Cardiac fibroblast (primary cell): ENCODE measurements at regions not wholly inside any gene's neighbourhood (a gene's known extent, or its start where the extent isn't known, plus 50 kb on each side); places are given as distances from the start of the nearest gene placed in this dataset.

Experiments used
- DNase-seq, 2 donors: peaks; one replicate each; pipeline versions ENCODE4 v3.0.0 to v3.0.0-alpha.2; 2010; ENCODE audit warnings: low read depth in 2 of 2
- H3K4me3 ChIP-seq, 2 donors: replicated peaks in 1 of 2; 1 replicate in 1 of 2; 2 replicates in 1 of 2; pipeline ENCODE4 v1.5.1; 2011; ENCODE audit warnings: low read depth in 2 of 2, low read length in 2 of 2, mild to moderate bottlenecking in 2 of 2, moderate library complexity in 1 of 2
- TF ChIP-seq, protein P1 (sequence below): IDR thresholded peaks from one replicate; pipeline ENCODE4 v1.5.1; 2011; ENCODE audit warnings: low read depth, mild to moderate bottlenecking, low read length, inconsistent platforms

DNA sequence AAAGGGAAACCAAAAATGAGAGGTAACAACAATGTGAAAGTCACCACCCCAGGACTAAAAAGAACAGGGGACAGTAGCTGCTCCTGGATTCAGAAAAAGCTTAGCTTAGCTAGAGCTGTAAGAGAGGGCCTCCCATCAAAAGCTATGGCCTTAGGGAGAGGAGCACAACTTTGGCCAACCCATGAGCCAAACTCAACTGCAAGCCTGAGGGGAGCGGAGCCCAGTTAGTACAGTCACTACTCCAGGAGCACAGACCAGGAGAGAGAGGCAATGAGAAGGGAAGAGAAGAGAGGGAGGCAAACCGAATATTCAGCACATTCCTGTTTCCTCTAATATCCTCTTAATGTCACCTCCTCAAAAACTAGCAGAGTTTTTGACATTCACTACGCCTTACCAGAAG, 917.1 kb upstream of the INTU start:
- DNase-seq: no peak
- H3K4me3 ChIP-seq: no peak overlapping the region
- TF ChIP-seq, protein P1, sequence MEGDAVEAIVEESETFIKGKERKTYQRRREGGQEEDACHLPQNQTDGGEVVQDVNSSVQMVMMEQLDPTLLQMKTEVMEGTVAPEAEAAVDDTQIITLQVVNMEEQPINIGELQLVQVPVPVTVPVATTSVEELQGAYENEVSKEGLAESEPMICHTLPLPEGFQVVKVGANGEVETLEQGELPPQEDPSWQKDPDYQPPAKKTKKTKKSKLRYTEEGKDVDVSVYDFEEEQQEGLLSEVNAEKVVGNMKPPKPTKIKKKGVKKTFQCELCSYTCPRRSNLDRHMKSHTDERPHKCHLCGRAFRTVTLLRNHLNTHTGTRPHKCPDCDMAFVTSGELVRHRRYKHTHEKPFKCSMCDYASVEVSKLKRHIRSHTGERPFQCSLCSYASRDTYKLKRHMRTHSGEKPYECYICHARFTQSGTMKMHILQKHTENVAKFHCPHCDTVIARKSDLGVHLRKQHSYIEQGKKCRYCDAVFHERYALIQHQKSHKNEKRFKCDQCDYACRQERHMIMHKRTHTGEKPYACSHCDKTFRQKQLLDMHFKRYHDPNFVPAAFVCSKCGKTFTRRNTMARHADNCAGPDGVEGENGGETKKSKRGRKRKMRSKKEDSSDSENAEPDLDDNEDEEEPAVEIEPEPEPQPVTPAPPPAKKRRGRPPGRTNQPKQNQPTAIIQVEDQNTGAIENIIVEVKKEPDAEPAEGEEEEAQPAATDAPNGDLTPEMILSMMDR: no peak

DNA sequence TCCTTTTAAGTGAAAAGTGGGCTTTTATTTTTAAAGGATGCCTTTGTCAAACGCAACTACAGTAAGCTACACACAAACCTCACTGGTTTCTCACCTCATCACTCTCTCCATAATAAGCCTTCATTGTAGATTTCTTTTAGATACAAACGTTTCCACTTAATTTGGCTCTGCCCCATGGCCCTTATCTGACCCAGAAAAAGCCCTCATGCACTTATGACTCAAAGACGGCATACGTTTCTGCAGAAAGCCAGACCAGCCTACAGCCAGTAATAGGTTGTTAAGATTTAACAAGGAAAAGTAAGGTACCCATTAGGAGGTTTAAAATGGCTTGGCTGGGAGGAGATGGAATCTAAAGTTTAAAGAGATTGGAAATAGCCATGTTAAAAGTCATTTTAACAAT, 914.6 kb upstream of the INTU start:
- TF ChIP-seq, protein P1: no peak
- no peak overlapping the region for H3K4me3 ChIP-seq
- peak; percentile 11 to 17 for DNase-seq

DNA sequence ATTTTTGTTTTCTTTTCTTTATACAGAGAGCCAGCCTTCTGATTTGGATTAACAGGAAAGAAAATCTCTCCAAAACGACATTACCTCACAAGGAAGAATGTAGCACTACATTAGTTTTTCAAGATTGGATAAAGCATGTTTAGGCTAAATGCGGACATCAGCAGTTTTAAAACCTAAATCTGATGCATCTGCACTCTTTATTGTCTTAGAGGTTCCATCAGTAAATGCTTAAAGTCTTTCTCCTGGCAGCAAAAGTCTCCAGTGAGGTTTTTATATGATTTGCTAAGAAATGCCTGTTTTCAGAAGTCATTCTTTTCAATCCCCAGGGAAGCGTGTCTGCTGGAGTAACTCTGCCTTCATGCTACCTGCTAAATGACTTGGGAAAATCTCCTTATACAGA, 912.9 kb upstream of the INTU start:
- TF ChIP-seq, protein P1: no peak
- DNase-seq: no peak
- no peak overlapping the region for H3K4me3 ChIP-seq

DNA sequence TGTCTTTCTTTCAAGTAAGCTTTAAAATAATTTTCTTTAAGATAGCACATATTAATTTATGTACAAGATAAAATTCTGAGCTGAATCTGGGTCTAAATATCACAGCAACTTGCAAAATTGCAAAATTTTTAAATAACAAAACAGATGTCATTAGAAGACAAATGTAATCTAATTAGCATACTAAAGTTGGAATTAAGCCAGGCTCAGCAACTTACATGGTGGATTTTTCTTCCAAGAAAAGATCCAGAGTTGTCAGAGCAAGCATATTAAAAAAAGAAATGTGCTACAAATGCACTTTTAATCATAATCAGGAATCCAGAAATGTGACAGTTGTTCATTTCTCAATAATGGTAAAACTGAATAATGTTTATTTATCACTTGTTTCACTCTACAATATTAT, 906.9 kb upstream of the INTU start:
- TF ChIP-seq, protein P1: no peak
- no peak for DNase-seq
- no peak overlapping the region for H3K4me3 ChIP-seq

DNA sequence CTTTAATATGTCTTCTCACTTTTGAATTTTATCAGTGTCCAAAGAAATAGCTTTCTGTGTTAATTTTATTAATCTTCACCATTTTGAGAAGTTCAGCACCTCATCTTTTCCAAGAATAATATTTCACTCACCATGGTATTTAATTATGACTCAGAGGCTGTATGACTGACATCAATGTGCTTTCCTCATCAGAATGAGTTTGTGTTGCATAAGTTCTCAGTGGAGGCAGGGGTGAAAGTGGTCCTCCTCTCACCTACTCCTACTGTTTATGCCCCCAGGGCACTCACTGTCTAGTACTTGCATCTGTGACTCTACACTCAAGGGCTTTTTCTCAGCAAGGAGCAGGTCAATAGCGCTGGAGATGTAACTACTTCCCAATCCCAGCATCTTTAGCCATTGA, 905.3 kb upstream of the INTU start:
- DNase-seq: peak; percentile 26 to 37
- TF ChIP-seq, protein P1: no peak
- H3K4me3 ChIP-seq: no peak overlapping the region

DNA sequence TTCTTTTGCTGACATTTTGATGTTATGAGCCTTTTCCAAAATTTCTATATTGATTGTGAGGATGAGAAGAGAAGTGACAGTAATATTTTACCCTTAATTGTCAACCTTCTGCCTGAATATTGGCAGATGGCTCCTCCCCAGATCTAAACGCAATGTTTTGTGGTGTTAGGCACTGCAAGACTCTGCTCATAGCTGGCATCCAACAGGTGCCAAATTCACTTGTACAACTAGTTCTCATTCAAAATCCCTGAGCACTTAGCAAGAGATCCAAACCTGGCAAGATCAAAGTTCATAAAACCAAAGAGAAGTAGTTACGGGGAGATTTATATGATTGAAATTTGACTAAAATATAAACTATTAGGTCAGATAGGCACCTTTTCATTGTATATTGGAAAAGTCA, 901.7 kb upstream of the INTU start:
- TF ChIP-seq, protein P1: no peak
- no peak overlapping the region for H3K4me3 ChIP-seq
- no peak for DNase-seq

DNA sequence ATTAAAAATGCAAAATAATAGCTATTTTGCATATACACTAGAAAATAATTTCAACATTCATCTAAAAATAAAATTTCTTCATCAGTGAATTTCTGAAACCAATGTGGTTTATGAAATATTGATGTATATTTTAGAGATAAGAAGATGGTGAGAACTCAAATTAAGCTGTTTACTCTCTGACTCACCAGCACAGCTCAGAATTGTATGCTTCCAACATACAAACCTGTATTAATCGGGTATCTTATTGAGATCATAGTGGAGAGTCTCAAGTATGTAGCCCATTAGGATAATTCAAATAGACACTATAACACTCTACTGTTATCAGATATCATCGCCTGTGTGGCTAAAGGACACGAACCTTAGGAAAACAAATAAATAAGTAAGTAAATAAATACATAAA, 899.5 kb upstream of the INTU start:
- TF ChIP-seq, protein P1: no peak
- no peak overlapping the region for H3K4me3 ChIP-seq
- DNase-seq: no peak
